ENCODE measurements at regions not wholly inside any gene's neighbourhood (a gene's known extent, or its start where the extent isn't known, plus 50 kb on each side); places are given as distances from the start of the nearest gene placed in this dataset.
A peak's percentile ranks its signal among the peaks of the same experiment; 100 is the strongest.
"Not testable (repeated sequence)": the region's sequence is repeated elsewhere in the genome, so short reads cannot be mapped to it uniquely, and the experiment has no call there.

DNA sequence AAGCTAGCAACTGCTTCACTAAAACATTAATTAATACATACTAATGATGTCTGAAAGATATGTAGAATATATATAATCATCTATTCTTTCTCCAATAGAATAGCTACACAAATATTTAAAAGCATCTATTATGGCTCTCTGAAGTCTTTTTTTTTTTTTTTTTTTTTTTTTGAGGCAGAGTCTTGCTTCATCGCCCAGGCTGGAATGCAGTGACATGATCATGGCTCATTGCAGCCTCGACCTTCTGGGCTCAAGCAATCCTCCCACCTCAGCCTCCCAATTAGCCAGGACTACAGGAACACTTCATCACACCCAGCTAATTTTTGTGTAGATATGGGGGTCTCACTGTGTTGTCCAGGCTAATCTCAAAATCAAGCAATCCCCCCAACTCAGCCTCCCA, 120.4 kb upstream of the KYNU start:
- no peak for DNase-seq

DNA sequence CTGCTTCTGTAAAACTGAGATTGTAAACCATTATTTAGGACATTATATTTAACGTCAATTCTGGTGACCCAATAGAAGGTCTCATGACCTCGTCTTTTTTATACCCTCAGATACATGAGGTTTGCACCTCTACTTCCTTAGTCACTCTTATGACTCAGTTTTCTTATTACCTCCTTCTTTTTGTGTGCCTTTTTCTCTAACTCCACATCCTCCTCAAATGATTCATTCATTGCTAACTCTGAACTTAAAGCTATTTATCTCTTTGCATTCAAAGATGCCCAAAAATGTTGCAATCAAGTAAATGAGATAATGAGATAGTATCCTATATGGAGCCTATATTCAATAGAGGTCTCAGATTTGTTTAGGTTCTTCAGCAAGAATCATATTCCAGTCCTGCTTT, 121.0 kb upstream of the KYNU start:
- peak in 2 of 4 experiments; percentile 1 to 3 for DNase-seq

DNA sequence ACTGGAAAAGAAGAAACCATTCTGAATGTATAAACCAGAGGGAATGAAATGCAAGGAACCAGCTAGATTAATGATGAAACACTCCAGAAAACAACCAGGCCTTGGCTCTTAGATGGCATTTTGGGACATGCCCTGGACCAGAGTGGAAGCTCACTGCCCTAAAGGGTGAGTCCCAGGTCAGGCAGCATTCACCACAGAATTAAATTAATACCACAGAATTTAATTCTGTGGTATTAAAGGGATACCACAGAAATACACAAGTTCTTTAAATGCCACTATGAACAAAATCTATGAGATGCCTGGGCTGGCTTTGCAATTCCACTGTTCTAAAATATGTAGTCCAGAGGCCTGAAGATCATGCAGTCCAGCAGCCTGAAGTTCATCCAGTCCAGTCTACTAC, 122.3 kb upstream of the KYNU start:
- no peak for DNase-seq

DNA sequence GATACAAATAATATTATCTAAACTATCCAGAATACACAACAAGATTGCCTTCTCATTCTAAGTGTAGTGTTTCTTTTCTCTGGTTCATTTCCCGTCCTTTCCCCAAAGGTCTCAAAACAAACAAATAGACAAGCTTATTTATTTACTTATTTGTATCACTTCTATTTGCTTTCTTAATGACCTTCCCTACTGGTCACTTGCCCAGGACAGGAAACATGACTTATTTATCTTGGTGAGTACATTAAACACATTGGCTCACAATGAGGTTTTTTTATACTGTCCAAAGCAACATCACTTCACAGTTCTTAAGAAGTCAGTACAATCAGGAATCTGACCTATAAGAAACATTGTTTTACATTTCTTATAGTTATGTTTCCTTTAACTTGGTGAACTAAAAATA, 123.3 kb upstream of the KYNU start:
- no peak for DNase-seq

DNA sequence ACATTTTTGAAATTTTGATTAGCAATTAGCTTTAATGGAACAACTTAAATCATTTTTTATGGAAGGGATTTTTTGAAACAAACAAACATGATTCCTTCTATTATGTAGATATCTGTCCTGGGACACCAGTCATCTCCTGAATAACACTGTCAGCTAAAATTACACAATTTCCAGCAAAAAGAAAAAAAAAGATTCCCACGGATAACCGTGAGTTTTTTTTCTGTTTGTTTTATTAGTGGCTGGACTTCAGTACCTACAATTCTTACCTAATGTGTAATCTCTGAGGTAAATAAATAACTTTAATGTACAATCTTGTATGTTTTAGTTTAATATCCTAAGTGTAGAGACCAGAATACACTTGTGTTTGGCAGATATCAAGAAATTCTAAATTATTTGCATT, 126.6 kb upstream of the KYNU start:
- no peak for DNase-seq

DNA sequence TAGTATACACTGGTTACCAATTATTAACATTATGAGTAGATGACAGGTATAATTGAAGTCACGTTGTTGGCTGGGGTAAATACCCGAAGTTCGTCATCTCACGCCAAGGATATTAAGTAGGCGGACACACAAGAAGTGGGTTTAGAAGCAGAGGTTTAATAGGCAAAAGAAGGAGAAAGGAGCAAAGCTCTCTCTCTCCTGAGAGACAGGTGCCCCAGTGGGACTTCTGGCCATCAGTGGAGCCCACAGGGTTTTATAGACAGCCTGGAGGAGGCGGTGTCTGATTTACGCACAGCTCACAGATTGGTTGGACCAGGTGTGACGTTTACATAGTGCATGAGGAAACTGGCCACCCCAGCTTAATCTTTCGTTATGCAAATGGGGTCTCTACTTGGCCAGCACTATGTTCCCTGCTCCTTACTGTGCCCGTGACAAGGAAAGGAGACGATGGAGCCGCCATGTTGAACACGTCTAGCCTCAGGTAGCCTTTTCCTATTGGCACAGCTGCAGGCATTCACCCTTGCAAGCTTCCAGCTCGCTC, 128.8 kb upstream of the KYNU start:
- DNase-seq, result no peak

DNA sequence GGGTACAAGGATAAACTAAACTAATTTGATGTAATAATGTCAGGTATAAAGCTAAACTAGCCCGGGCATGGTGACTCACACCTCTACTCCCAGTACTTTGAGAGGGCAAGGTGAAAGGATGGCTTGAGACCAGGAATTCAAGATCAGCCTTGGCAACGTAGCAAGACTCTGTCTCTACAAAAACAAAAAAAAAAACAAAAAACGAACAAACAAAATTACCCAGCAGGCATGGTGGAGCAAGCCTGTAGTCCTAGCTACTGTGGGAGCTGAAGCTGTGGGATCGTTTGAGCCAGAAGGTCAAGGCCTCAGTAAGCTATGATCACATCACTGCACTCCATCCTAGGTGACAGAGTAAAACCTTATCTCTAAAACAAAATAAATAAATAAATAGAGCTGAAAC, 131.8 kb upstream of the KYNU start:
- DNase-seq, result no peak

DNA sequence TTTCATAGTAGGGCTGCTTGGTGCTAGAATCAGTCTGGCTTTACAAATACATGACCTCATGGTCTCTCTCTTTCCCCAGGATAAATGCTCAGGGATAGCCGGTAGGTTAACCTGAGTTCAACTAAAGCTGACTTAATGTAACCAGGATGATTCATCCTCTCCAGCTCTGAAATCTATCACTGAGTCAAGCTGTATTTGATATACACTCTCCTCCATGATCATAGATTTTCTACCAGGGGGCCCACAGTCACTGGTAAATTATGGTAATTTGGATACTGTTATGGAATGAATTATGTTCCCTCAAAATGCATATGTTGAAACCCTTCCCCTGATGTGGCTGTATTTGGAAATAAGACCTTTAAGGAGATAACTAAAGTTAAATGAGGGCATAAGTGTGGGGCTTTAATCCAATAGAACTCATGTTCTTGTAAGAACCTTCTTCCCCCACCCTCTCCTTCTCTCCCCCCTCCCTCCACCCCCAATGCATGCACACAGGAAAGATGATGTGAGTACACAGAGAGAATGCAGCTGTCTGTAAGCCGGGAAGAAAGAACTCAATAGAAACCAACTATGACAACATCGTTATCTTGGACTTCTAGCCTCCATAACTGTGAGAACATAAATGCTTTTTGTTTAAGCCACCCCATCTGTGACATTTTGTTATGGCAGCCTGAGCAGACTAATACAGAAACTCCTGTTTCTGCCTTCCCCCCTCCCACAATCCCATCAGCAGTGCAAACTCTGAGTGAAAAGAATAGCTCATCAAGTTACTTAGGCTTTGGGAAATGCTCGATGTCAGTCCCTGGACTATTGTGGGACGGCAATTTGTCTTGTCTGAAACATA, 134.9 kb upstream of the KYNU start:
- DNase-seq, result no peak

DNA sequence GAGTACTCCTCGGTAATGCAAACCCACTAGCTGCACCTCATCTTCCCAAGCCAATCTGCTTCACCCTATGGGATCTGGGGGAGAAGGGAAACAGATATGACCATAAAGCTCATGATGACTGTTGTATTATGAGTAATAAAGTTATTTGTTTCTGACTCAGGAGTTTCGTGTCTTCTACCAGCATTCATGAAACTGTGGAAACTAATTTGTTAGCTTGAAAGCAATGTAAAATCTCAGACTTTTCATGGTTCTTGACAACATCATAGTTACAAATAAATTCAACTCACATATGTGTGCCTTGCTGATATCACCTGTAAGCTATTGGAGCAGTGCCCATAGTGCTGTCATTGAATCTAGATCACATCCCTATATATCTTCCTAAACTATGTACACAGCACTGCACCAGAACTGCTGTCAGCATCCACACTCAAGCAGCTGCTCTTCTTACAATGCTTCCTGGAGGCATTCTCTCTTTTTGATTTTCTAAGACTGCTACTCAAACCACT, 135.6 kb upstream of the KYNU start:
- DNase-seq, result no peak

DNA sequence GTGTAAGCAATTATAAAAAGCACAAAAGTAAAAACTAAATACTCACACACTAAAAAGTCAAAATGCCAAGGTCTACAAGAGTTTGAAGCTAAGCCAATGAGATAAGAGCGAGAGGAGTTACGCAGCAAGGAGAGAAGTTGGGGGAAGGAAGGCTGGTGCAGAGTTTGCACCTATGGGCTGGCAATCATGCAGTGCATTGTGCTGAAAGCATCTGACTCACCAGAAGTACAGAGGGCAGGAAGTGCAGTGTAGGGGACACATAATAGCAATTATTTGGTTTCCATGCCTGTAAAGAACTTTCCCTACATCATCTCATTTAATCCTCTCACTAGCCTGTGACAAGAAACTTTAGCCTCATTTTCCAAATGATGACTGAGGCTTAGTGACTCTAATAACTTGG, 142.7 kb upstream of the KYNU start:
- DNase-seq, result no peak

DNA sequence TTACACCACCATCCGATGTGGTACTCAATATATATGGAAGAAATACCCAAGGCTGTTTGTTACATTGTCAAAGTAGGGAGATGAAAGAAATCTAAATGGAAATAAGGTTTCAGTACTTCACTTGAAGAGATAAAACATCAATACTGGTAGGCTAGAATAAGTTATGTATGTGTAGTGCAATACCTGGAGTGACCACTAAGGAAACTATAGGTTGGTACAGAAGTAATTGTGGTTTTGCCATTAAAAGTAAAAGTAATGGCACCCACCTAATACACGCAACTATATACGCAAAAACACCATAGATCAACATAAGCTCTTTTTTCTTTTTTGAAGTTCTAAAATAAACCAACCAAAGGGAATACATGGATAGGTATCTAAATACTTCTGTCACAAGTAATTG, 143.2 kb upstream of the KYNU start:
- no peak for DNase-seq

DNA sequence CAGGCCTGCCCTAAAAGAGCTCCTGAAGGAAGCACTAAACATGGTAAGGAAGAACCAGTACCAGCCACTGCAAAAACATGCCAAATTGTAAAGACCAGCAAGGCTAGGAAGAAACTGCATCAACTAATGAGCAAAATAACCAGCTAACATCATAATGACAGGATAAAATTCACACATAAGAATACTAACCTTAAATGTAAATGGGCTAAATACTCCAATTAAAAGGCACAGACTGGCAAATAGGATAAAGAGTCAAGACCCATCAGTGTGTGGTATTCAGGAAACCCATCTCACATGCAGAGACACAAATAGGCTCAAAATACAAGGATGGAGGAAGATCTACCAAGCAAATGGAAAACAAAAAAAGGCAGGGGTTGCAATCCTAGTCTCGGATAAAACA, 147.7 kb upstream of the KYNU start:
- not testable (repeated sequence) for DNase-seq

DNA sequence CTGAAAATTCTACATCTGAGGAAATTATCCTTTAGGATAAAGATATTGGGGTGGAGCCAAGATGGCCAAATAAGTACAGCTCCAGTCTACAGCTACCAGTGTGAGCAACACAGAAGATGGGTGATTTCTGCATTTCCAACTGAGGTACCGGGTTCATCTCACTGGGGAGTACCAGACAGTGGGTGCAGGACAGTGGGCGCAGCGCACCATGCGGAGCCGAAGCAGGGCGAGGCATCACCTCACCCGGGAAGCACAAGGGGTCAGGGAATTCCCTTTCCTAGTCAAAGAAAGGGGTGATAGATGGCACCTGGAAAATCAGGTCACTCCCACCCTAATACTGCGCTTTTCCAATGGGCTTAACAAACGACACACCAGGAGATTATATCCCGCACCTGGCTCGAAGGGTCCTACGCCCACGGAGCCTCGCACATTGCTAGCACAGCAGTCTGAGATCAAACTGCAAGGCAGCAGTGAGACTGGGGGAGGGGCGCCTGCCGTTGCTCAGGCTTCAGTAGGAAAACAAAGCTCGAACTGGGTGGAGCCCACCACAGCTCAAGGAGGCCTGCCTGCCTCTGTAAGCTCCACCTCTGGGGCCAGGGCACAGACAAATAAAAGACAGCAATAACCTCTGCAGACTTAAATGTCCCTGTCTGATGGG, 149.5 kb upstream of the KYNU start:
- DNase-seq, result not testable (repeated sequence)

DNA sequence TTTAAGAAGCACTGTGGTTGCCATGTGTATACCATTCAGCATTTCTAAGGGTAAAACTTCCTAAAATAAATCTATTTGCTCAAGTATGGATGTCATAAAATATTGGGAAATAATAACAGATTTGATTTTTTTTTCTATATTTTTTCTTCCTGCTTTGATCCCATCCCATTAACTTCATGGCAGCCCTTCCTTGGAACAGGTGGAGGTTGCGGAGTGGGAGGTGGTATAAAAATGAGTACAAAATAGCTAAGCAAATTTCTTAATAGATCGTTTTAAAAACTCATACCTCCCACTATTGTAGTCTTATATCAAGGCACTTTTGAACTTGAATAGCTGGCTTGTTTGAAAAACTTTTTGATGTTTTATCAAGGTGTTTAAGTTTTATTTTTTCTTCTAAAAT, 152.1 kb upstream of the KYNU start:
- DNase-seq, result no peak

DNA sequence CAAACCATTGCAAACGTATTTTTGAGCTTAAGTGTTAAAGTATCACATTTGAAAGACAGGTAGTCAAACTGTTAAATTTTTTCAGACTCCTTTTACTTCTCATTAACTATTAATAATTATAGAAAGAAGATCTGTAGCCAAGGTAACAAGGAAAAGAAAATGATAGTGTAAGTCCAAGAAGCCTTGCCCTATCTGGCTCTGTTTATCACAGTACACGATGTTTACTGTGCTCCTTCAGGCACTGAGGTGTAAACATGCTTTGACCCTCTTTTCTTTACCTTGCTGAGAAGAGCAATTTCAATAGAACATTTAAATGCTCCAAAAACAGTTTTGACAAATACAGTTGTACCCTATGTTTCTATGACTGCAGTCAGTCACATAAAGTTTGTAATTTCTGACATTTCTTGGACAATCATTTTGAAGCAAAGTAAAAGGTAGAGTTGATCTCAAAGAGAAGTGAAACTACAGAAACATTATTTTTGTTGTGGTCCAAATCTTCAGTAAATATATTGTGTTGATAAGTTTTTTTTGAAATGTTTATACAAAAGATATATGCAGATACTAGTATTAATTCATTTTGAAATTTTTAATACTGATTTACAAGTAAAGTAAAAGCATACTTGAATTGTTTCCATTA, 152.6 kb upstream of the KYNU start:
- no peak for DNase-seq

DNA sequence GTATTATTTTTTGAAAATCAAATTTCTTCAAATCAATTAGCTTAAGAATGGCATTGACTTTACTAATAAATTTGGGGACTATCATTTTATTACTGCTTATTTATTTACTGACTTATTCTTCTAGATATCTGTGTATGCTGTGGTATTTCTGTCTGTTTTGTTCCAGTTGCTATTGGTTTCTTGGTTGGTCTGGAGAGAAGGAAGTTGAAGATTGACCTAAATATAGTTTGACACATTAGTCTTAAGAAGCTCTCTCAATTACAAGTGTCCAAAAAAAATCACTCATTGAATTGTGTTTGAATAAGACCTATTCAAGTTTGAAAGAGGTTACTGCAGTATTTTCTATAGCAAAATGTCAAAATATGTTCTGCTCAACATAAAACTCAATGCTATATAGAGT, 153.3 kb upstream of the KYNU start:
- peak in 2 of 4 experiments; percentile 5 to 28 for DNase-seq

DNA sequence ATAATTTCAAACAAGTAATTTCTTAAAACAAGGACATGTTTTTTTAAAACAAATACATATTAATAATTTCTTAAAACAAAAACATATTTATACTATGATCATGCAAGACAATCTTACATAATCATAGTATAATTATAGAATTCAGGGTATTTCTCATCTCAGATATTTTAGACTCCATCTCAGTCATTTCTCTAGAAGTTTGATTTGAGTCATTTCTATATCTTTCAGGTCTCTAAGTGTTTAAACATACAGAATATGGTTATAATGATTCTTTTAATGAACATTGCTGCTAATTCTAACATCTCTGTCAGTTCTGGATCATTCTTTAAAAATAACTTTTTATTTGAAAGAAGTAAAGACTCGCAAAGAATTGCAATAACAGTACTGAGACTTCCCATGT, 154.2 kb upstream of the KYNU start:
- no peak for DNase-seq

DNA sequence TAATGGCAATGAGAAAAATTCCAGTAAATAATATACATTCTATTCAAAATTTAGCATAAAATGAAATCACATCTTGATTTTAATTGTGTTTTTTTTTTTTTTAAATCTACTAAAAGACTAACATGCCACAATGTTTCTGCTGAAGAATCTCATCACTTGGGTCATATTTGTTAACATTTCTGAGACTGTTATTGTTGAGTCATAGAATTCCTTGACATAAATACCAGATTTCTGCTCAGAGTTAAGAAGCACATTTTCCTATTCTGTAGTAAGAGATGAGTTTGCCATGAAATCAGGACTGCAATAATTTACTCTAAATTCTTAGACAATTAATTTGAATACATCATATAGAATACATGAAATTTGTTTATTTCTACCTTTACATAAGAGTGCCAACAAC, 154.9 kb upstream of the KYNU start:
- no peak for DNase-seq

DNA sequence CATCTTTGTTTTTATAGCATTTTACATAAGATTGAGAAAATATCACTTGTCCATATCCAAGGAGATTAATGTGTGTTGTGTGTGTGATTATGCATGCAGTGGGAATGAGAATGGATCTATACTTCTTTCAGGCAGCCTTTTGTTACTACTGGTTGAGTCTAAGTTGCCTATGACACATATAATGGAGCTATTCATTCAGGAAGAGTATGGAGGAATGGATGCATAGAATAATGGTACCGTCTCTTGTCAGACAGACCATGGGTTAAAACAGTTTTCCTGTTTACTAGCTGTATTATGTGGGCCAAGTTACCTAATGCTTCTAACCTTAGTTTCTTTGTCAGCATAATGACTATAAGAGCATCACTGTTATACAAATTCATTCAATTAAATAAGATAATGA, 155.4 kb upstream of the KYNU start:
- no peak for DNase-seq

DNA sequence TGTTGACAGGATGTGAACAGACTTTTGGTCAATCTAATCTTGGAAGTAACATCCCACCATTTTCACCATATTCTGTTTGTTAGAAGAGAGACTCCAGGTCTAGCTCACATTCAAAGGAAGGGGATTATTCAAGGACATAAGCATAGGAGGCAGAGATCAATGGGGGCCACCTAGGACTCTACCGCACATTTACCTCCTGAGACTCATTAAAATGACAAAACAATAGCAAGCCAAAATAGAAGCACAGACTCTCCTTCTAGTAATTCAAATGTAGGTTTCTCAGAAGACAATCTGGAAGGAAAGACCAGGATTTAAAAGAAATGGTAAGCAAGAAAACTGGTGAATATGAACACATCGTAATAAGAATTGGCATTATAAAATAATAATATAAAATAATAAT, 156.4 kb upstream of the KYNU start:
- no peak for DNase-seq

DNA sequence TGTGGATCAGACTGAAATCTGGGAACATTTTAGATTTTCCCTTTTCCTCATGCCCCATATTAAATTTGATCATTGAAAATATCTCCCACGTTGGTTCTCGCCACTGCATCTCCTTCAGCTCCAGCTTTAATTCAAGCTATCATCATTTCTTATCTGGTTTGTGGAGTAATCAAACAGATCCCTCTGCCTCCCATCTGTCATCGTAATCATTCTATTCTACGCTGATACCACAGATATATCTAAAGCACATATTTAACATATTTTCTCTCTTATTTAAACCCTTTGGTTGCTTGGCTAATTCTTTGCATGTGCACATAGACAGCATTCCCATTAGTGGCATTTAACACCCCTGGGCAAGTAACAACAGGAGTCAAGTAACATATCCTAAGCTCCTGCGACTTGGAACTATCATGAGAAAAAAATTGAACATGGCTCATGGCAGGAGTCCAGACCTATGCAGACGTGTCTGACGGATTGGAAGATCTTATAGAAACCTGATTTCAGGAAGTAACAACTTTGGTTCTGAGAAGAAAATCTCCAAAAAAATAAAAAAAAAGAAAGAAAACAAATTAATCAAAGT, 158.8 kb upstream of the KYNU start:
- DNase-seq, result no peak

DNA sequence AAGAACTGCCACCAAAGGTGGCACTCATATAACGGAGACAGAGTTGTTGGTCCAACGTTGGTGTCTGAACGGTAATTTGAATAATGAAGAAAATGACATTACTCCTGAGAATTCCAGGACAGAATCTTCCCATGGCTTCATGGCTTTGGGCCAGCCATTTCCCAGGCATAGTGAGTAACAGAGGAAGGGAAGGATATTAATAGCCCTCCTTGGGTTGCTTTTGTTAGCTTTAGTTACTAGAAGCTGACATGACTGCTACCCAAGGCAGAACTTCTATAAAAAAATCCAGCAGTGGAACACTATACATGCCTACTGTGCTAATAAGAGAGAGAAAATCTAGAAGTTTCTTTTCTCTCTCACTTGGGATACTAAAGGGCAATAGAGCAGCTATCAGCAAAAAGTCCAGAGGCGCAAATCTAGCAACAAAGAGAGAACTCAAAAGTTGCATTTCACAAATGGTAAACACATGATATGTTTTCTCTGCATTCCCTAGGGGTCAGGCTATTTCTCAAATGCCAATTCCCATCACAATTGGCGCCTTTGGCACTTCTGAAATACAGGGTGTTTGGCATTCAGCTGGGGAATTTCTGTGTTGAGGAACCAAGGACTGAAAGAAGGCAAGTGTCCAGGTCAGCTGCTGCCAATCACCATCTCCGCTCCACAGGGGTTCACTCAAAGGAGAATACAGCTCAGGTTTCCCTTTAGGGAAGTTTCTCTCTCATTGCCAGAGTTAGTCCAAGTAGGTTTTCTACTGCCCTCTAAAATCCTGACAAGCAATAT, 160.8 kb upstream of the KYNU start:
- DNase-seq, result no peak

Data from suppressor macrophage (primary cell).